ENCODE measurements at regions not wholly inside any gene's neighbourhood (a gene's known extent, or its start where the extent isn't known, plus 50 kb on each side); places are given as distances from the start of the nearest gene placed in this dataset.

DNA sequence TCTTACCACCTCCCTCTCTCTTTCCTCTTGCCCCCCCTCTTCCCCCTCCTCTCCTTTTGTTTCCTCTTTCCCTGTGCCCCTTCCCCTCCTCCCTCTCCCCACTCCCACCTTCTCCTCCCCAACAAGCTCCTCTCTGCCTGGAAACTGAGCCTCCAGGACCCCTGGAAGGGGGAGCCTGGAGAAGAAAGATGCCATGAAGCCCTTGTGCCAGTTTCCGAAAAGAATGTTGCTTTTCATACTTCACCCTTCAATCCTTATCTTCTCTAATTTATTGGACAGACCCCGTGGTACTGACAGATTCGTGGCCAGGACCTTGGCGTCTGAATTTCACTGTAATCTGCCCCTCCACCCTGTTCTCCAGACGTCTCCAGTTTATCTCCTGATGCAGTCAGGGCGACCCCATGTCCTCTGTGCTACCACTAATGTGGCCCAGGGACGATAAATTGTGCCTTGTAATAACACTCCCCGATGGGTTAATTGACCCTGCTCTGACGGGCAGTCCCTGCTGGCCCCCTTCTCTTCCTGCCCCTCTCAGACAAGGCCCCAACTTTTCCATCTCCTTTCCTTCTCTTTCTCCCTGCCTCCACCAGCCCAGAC, 138.4 kb upstream of the GSE1 start:
- WGBS (ENCODE audit: insufficient coverage) = 29% methylated on average over 8 of the region's 9 CpGs

GRCh38 chr16:85475233-85475632, 137.9 kb upstream of the GSE1 start:
- Histone ChIP-seq H3K27me3 (ENCODE audit: control insufficient read depth, insufficient read depth, low read length) (peaks cover 2% of the 10 kb centered on the region), H3K9me3 (ENCODE audit: control insufficient read depth, insufficient read depth, low read length) (no peaks in the 10 kb centered on the region), H3K27ac (ENCODE audit: low read depth, low read length) (no peak overlapping the region), H3K36me3 (ENCODE audit: control insufficient read depth, insufficient read depth, low read length) (peaks cover 3% of the 10 kb centered on the region), H3K4me3 (ENCODE audit: low read depth, low read length) (no peak overlapping the region), H3K4me1 (ENCODE audit: control insufficient read depth, insufficient read depth, low read length) (peaks cover 53% of the 10 kb centered on the region)
- no peak for DNase-seq (ENCODE audit: low read depth in 4 of 6, low spot score in 6 of 6)
- WGBS (ENCODE audit: insufficient coverage) = 72% methylated on average over 7 of the region's 8 CpGs

More for the DNA sequence above, 138.4 kb upstream of the GSE1 start:
- Histone ChIP-seq H3K4me3 (ENCODE audit: low read depth, low read length) (no peak overlapping the region), H3K4me1 (ENCODE audit: control insufficient read depth, insufficient read depth, low read length) (peaks cover 57% of the 10 kb centered on the region), H3K9me3 (ENCODE audit: control insufficient read depth, insufficient read depth, low read length) (no peaks in the 10 kb centered on the region), H3K27ac (ENCODE audit: low read depth, low read length) (no peak overlapping the region), H3K27me3 (ENCODE audit: control insufficient read depth, insufficient read depth, low read length) (peaks cover 2% of the 10 kb centered on the region), H3K36me3 (ENCODE audit: control insufficient read depth, insufficient read depth, low read length) (peaks cover 3% of the 10 kb centered on the region)
- no peak for DNase-seq (ENCODE audit: low read depth in 4 of 6, low spot score in 6 of 6)

- DNase-seq (ENCODE audit: low read depth in 4 of 6, low spot score in 6 of 6) = no peak
- H3K9me3 ChIP-seq (ENCODE audit: control insufficient read depth, insufficient read depth, low read length) = no peaks in the 10 kb centered on the region
- H3K27ac ChIP-seq (ENCODE audit: low read depth, low read length) = no peak overlapping the region
- H3K27me3 ChIP-seq (ENCODE audit: control insufficient read depth, insufficient read depth, low read length) = peaks cover 2% of the 10 kb centered on the region
- peaks cover 47% of the 10 kb centered on the region for H3K4me1 ChIP-seq (ENCODE audit: control insufficient read depth, insufficient read depth, low read length)
- peaks cover 5% of the 10 kb centered on the region for H3K36me3 ChIP-seq (ENCODE audit: control insufficient read depth, insufficient read depth, low read length)
- H3K4me3 ChIP-seq (ENCODE audit: low read depth, low read length) = no peak overlapping the region
- WGBS (ENCODE audit: insufficient coverage) = 88% methylated on average over 18 of the region's 22 CpGs
Observed at GRCh38 chr16:85475691-85476300, 137.3 kb upstream of the GSE1 start.

- Histone ChIP-seq H3K4me1 (ENCODE audit: control insufficient read depth, insufficient read depth, low read length) (peaks cover 44% of the 10 kb centered on the region), H3K27ac (ENCODE audit: low read depth, low read length) (no peak overlapping the region)
- 97% methylated on average over 8 of the region's 11 CpGs for WGBS (ENCODE audit: insufficient coverage)
Observed at GRCh38 chr16:85476389-85476788, 136.7 kb upstream of the GSE1 start.

GRCh38 chr16:85477801-85478363, 135.2 kb upstream of the GSE1 start:
- 88% methylated on average over 18 of the region's 24 CpGs for WGBS (ENCODE audit: insufficient coverage)

More at GRCh38 chr16:85476389-85476788, 136.7 kb upstream of the GSE1 start:
- Histone ChIP-seq H3K27me3 (ENCODE audit: control insufficient read depth, insufficient read depth, low read length) (peaks cover 2% of the 10 kb centered on the region), H3K4me3 (ENCODE audit: low read depth, low read length) (no peak overlapping the region), H3K36me3 (ENCODE audit: control insufficient read depth, insufficient read depth, low read length) (peaks cover 5% of the 10 kb centered on the region), H3K9me3 (ENCODE audit: control insufficient read depth, insufficient read depth, low read length) (no peaks in the 10 kb centered on the region)
- no peak for DNase-seq (ENCODE audit: low read depth in 4 of 6, low spot score in 6 of 6)

GRCh38 chr16:85479972-85480726, 133.0 kb upstream of the GSE1 start:
- H3K4me3 ChIP-seq (ENCODE audit: low read depth, low read length) = no peak overlapping the region
- peaks cover 15% of the 10 kb centered on the region for H3K36me3 ChIP-seq (ENCODE audit: control insufficient read depth, insufficient read depth, low read length)
- H3K27ac ChIP-seq (ENCODE audit: low read depth, low read length) = no peak overlapping the region
- peaks cover 18% of the 10 kb centered on the region for H3K4me1 ChIP-seq (ENCODE audit: control insufficient read depth, insufficient read depth, low read length)
- no peaks in the 10 kb centered on the region for H3K9me3 ChIP-seq (ENCODE audit: control insufficient read depth, insufficient read depth, low read length)
- peaks cover 2% of the 10 kb centered on the region for H3K27me3 ChIP-seq (ENCODE audit: control insufficient read depth, insufficient read depth, low read length)
- WGBS (ENCODE audit: insufficient coverage) = 77% methylated on average over 24 of the region's 26 CpGs
- DNase-seq (ENCODE audit: low read depth in 4 of 6, low spot score in 6 of 6) = no peak

More at GRCh38 chr16:85477801-85478363, 135.2 kb upstream of the GSE1 start:
- Histone ChIP-seq H3K9me3 (ENCODE audit: control insufficient read depth, insufficient read depth, low read length) (no peaks in the 10 kb centered on the region), H3K27me3 (ENCODE audit: control insufficient read depth, insufficient read depth, low read length) (peaks cover 4% of the 10 kb centered on the region), H3K36me3 (ENCODE audit: control insufficient read depth, insufficient read depth, low read length) (peaks cover 12% of the 10 kb centered on the region), H3K27ac (ENCODE audit: low read depth, low read length) (no peak overlapping the region), H3K4me1 (ENCODE audit: control insufficient read depth, insufficient read depth, low read length) (peaks cover 31% of the 10 kb centered on the region), H3K4me3 (ENCODE audit: low read depth, low read length) (no peak overlapping the region)
- DNase-seq (ENCODE audit: low read depth in 4 of 6, low spot score in 6 of 6) = no peak

DNA sequence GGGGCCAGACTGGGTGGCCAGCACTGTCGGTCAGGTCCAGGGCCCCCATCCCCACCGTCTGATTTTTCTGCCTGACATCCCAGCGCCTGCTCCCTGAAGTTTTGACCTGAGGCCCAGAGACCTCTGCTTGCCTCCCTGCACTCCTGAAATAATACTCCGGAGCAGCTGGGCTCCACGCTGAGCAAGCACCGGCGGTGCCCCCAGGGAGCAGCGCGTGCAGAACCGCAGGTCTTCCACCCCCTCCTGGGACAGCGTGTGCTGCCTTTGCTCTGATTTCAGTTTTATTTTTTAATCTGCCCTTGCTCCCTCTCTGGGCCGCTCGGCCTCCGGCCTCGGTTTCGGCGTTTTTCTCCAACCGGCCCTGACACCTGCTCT, 132.4 kb upstream of the GSE1 start:
- no peak for DNase-seq (ENCODE audit: low read depth in 4 of 6, low spot score in 6 of 6)
- WGBS (ENCODE audit: insufficient coverage) = 60% methylated on average over 18 of the region's 18 CpGs
- Histone ChIP-seq H3K36me3 (ENCODE audit: control insufficient read depth, insufficient read depth, low read length) (peaks cover 15% of the 10 kb centered on the region), H3K27me3 (ENCODE audit: control insufficient read depth, insufficient read depth, low read length) (peaks cover 2% of the 10 kb centered on the region), H3K27ac (ENCODE audit: low read depth, low read length) (no peak overlapping the region), H3K4me1 (ENCODE audit: control insufficient read depth, insufficient read depth, low read length) (peaks cover 18% of the 10 kb centered on the region), H3K4me3 (ENCODE audit: low read depth, low read length) (no peak overlapping the region), H3K9me3 (ENCODE audit: control insufficient read depth, insufficient read depth, low read length) (no peaks in the 10 kb centered on the region)

DNA sequence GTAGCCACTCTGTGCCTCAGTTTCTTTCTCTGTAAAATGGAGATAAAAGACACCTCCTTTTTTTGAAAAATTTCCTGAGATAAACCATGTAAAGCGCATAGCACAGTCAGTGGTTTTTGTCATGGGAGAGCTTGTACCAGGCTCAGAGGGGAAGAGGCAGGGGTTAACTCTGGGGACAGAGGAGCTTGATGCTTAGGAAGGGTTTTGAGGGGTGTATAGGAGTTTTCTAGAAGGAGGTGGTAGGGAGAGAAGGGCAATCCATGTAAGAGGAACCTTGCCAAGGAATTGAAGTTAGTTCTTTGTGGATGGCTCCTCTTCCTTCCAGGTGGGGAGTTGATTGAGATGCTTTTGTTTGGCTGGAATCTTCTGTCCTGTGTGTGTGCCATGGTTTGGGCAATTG, 131.9 kb upstream of the GSE1 start:
- WGBS (ENCODE audit: insufficient coverage) = 91% methylated on average over 1 of the region's 1 CpG

GRCh38 chr16:85481738-85482137, 131.4 kb upstream of the GSE1 start:
- 91% methylated on average over 19 of the region's 19 CpGs for WGBS (ENCODE audit: insufficient coverage)
- no peak overlapping the region for H3K4me3 ChIP-seq (ENCODE audit: low read depth, low read length)
- no peak overlapping the region for H3K27ac ChIP-seq (ENCODE audit: low read depth, low read length)
- no peaks in the 10 kb centered on the region for H3K9me3 ChIP-seq (ENCODE audit: control insufficient read depth, insufficient read depth, low read length)
- peaks cover 25% of the 10 kb centered on the region for H3K4me1 ChIP-seq (ENCODE audit: control insufficient read depth, insufficient read depth, low read length)
- H3K27me3 ChIP-seq (ENCODE audit: control insufficient read depth, insufficient read depth, low read length) = peaks cover 2% of the 10 kb centered on the region
- peaks cover 15% of the 10 kb centered on the region for H3K36me3 ChIP-seq (ENCODE audit: control insufficient read depth, insufficient read depth, low read length)
- no peak for DNase-seq (ENCODE audit: low read depth in 4 of 6, low spot score in 6 of 6)

More for the DNA sequence above, 131.9 kb upstream of the GSE1 start:
- no peak overlapping the region for H3K4me3 ChIP-seq (ENCODE audit: low read depth, low read length)
- no peak overlapping the region for H3K27ac ChIP-seq (ENCODE audit: low read depth, low read length)
- peaks cover 20% of the 10 kb centered on the region for H3K4me1 ChIP-seq (ENCODE audit: control insufficient read depth, insufficient read depth, low read length)
- peaks cover 13% of the 10 kb centered on the region for H3K36me3 ChIP-seq (ENCODE audit: control insufficient read depth, insufficient read depth, low read length)
- peaks cover 2% of the 10 kb centered on the region for H3K27me3 ChIP-seq (ENCODE audit: control insufficient read depth, insufficient read depth, low read length)
- H3K9me3 ChIP-seq (ENCODE audit: control insufficient read depth, insufficient read depth, low read length) = no peaks in the 10 kb centered on the region
- DNase-seq (ENCODE audit: low read depth in 4 of 6, low spot score in 6 of 6) = no peak

Data from spinal cord (tissue), 9 donors.